HFFc6 (cell line): ENCODE measurements at regions not wholly inside any gene's neighbourhood (a gene's known extent, or its start where the extent isn't known, plus 50 kb on each side); places are given as distances from the start of the nearest gene placed in this dataset.

Experiments used
- DNase-seq: peaks from one replicate; pipeline ENCODE4 v3.0.0-alpha.2; 2018
- H3K27ac Mint-ChIP-seq: 2 replicates; pipeline ENCODE4 v1.8.0; 2020; ENCODE audit warnings: mild to moderate bottlenecking, mixed read lengths
- H3K27me3 Mint-ChIP-seq: 2 replicates; pipeline ENCODE4 v1.8.0; 2021; ENCODE audit warnings: mild to moderate bottlenecking, moderate library complexity, mixed read lengths; ENCODE audit not compliant: insufficient read depth
- H3K36me3 Mint-ChIP-seq: 2 replicates; pipeline ENCODE4 v1.8.0; 2021; ENCODE audit warnings: low read depth, mixed read lengths
- H3K4me1 Mint-ChIP-seq: 2 replicates; pipeline ENCODE4 v1.8.0; 2020; ENCODE audit warnings: low read depth, mixed read lengths
- H3K4me3 Mint-ChIP-seq: 2 replicates; pipeline ENCODE4 v1.8.0; 2020; ENCODE audit warnings: mild to moderate bottlenecking, moderate library complexity, mixed read lengths
- H3K9me3 Mint-ChIP-seq: 2 replicates; pipeline ENCODE4 v1.8.0; 2020; ENCODE audit warnings: mild to moderate bottlenecking, mixed read lengths
- TF ChIP-seq, protein P1 (sequence below): fragments of 200-600 bp; sonication (generic); IDR thresholded peaks from 2 replicates; pipeline ENCODE4 v1.5.0; 2021; ENCODE audit warnings: antibody characterized with exemption, mild to moderate bottlenecking

DNA sequence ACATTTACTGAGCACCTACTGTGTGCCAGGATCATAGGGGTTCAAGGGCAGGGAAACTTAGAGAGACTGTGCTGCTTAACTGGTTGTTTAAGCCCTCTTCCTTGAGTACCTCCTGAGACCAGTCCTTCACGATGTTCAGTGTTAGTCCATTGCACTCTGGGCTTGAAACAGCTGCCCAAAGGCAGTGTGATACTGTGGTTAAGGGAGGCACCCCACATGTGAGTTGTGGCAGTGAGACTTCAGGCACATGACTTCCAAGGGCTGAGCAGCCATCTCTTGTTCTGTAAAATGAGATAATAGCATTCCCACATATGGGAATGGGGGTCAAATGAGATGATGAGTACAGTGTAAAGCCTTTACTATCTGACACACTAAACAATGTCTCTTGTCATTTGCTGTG lies 75.1 kb downstream of the LINGO1 start:
- TF ChIP-seq, protein P1, sequence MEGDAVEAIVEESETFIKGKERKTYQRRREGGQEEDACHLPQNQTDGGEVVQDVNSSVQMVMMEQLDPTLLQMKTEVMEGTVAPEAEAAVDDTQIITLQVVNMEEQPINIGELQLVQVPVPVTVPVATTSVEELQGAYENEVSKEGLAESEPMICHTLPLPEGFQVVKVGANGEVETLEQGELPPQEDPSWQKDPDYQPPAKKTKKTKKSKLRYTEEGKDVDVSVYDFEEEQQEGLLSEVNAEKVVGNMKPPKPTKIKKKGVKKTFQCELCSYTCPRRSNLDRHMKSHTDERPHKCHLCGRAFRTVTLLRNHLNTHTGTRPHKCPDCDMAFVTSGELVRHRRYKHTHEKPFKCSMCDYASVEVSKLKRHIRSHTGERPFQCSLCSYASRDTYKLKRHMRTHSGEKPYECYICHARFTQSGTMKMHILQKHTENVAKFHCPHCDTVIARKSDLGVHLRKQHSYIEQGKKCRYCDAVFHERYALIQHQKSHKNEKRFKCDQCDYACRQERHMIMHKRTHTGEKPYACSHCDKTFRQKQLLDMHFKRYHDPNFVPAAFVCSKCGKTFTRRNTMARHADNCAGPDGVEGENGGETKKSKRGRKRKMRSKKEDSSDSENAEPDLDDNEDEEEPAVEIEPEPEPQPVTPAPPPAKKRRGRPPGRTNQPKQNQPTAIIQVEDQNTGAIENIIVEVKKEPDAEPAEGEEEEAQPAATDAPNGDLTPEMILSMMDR: no peak

DNA sequence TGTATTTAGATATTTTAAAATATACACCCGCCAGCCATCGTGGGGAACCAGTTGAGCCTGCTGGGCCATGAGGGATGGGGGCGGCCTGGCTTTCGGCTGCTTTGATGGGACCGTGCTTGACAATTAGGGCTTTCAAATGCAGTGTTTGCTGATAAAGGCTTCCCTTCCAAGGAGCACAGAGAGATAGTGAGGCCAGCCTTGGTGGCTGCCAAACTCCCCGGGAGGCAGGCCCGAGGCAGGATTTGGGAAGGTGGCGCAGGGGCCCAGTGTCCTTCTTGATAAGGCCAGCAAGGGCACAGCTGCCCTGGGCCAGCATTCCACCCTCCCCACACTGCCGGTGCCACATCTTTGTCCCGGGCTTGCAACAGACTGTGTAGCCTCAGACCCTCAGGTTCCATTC lies 75.6 kb downstream of the LINGO1 start:
- Mint-ChIP-seq H3K4me3 (no peak overlapping the region), H3K36me3 (no peaks in the 10 kb centered on the region), H3K9me3 (no peaks in the 10 kb centered on the region), H3K27me3 (peaks cover 13% of the 10 kb centered on the region), H3K4me1 (no peaks in the 10 kb centered on the region), H3K27ac (no peak overlapping the region)
- TF ChIP-seq, protein P1: no peak
- DNase-seq: no peak

More for the DNA sequence above, 75.1 kb downstream of the LINGO1 start:
- no peaks in the 10 kb centered on the region for H3K36me3 Mint-ChIP-seq
- peaks cover 13% of the 10 kb centered on the region for H3K27me3 Mint-ChIP-seq
- H3K4me3 Mint-ChIP-seq: no peak overlapping the region
- DNase-seq: no peak
- no peak overlapping the region for H3K27ac Mint-ChIP-seq
- H3K4me1 Mint-ChIP-seq: no peaks in the 10 kb centered on the region
- H3K9me3 Mint-ChIP-seq: no peaks in the 10 kb centered on the region

DNA sequence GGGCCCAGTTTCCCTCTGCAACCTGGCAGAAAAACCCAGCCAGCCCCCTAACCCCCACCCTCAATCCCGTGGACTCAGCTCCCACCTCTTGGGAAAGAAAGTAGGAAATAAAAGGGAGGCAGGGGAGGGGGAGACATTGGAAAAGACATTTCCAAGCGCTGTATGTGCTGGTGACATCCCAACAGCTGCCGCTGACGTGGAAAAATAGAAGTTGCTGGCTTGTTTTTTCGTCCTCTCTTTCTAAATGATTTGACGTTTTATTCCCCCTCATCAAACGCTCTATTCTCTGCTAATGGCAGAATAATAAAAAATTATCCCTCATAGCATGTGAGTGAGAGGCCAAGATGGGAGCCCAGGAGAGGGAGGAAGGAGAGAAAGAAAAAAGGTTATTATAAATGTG lies 76.1 kb downstream of the LINGO1 start:
- TF ChIP-seq, protein P1: no peak
- no peak for DNase-seq
- Mint-ChIP-seq H3K36me3 (no peaks in the 10 kb centered on the region), H3K27ac (no peak overlapping the region), H3K27me3 (peaks cover 13% of the 10 kb centered on the region), H3K4me3 (no peak overlapping the region), H3K9me3 (no peaks in the 10 kb centered on the region), H3K4me1 (no peaks in the 10 kb centered on the region)

DNA sequence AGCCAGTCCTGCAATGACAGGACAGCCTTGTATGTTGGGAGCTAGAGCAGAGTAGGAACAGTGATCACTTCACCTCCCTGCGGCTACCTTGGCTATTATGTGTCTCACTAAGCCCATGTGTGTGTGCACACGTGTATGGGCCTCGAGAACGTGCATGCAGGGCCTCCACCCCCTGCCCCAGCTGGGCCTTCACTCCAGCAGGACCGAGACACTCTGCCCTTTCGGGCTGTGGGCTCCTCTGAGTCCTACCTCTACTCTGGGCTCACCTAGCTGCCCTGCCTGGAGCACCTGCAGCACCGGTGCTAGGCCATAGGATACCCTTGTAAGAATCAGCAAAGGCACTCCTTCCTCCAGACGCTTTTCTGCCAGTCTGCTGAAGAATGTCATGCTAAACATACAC lies 77.5 kb downstream of the LINGO1 start:
- TF ChIP-seq, protein P1: no peak
- H3K9me3 Mint-ChIP-seq: no peaks in the 10 kb centered on the region

DNA sequence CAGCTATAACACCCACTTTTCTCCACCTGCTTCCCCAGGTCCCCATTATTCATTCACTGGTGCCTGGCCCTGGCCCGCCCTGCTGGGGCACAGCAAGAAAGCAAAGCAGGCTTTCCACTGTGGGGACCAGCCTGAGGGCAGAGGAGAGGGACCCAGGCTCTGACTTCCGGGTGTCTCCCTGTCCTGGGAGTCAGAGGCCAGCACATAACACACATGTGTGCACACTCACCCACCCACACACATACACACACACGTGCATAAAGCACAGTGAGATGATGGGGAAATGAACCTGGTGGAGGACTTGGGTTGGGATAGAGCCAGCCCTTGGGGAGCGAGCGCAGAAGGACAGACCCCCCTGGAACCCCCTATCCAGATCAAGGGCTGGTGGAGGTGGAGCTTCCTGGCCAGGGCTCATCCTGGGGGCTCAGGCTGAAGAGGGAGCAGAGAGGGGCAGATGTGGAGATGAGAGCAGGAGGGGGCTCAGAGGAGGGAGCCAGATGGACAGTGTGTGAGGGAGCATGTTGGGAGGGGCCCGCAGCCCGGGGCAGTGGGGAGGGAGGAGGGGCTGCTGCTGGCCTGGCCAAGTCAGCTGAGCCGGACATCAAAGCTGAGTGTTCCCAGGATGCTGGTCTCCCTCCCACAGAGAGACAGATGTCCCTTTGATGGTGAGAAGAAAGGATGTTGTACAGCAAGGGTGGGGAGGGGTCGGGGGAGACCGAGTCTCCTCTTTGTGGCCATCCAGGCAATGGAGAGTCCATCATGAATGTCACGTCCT lies 78.2 kb downstream of the LINGO1 start:
- Mint-ChIP-seq H3K4me3 (no peak overlapping the region), H3K36me3 (no peaks in the 10 kb centered on the region), H3K27ac (no peak overlapping the region), H3K27me3 (peaks cover 11% of the 10 kb centered on the region), H3K4me1 (no peaks in the 10 kb centered on the region), H3K9me3 (no peaks in the 10 kb centered on the region)
- TF ChIP-seq, protein P1: no peak
- no peak for DNase-seq

More for the DNA sequence above, 77.5 kb downstream of the LINGO1 start:
- Mint-ChIP-seq H3K36me3 (no peaks in the 10 kb centered on the region), H3K4me3 (no peak overlapping the region), H3K4me1 (no peaks in the 10 kb centered on the region), H3K27ac (no peak overlapping the region), H3K27me3 (peaks cover 11% of the 10 kb centered on the region)
- DNase-seq: no peak
